H9 (cell line): ENCODE measurements at regions not wholly inside any gene's neighbourhood (a gene's known extent, or its start where the extent isn't known, plus 50 kb on each side); places are given as distances from the start of the nearest gene placed in this dataset.

Experiments
- DNase-seq: peaks from one replicate; pipeline ENCODE4 v3.0.0-alpha.2; 2017
- H2AFZ ChIP-seq: one replicate; pipeline ENCODE4 v1.6.1; 2013; ENCODE audit warnings: mild to moderate bottlenecking, low read length, control low read depth, moderate library complexity
- H2AK5ac ChIP-seq: 2 replicates; pipeline ENCODE4 v1.6.1; 2013; ENCODE audit warnings: low read length, control low read depth, mixed read lengths; ENCODE audit not compliant: insufficient read length
- H2BK120ac ChIP-seq: one replicate; pipeline ENCODE4 v1.6.1; 2013; ENCODE audit warnings: low read depth, mild to moderate bottlenecking, low read length, control low read depth, inconsistent platforms; ENCODE audit not compliant: poor library complexity, severe bottlenecking
- H2BK12ac ChIP-seq: 2 replicates; pipeline ENCODE4 v1.6.1; 2013; ENCODE audit warnings: low read length, control low read depth, mixed read lengths, low read depth; ENCODE audit not compliant: insufficient read length
- H2BK15ac ChIP-seq: 2 replicates; pipeline ENCODE4 v1.6.1; 2013; ENCODE audit warnings: low read depth, low read length, control low read depth
- H2BK20ac ChIP-seq: one replicate; pipeline ENCODE4 v1.6.1; 2013; ENCODE audit warnings: low read depth, mild to moderate bottlenecking, low read length, control low read depth, inconsistent platforms; ENCODE audit not compliant: poor library complexity, severe bottlenecking
- H2BK5ac ChIP-seq: 2 replicates; pipeline ENCODE4 v1.6.1; 2013; ENCODE audit warnings: low read length, control low read depth, mixed read lengths; ENCODE audit not compliant: insufficient read length
- H3K14ac ChIP-seq: 2 replicates; pipeline ENCODE4 v1.6.1; 2013; ENCODE audit warnings: low read length, control low read depth; ENCODE audit not compliant: insufficient read depth
- H3K18ac ChIP-seq: 2 replicates; pipeline ENCODE4 v1.6.1; 2013; ENCODE audit warnings: low read depth, mild to moderate bottlenecking, mixed read lengths, low read length, control low read depth; ENCODE audit not compliant: insufficient read length
- H3K23ac ChIP-seq: 2 replicates; pipeline ENCODE4 v1.6.1; 2013; ENCODE audit warnings: low read length, control low read depth, mixed read lengths, low read depth; ENCODE audit not compliant: insufficient read length
- H3K23me2 ChIP-seq: 2 replicates; pipeline ENCODE4 v1.6.1; 2013; ENCODE audit warnings: low read depth, mild to moderate bottlenecking, mixed read lengths, low read length, control low read depth; ENCODE audit not compliant: insufficient read length, poor library complexity, severe bottlenecking
- H3K27ac ChIP-seq: 2 replicates; pipeline ENCODE4 v1.5.1; 2013; ENCODE audit warnings: low read length, control low read depth, mixed read lengths, low read depth; ENCODE audit not compliant: insufficient read length
- H3K27me3 ChIP-seq: 2 replicates; pipeline ENCODE4 v1.6.1; 2013; ENCODE audit warnings: low read length, control low read depth, inconsistent platforms; ENCODE audit not compliant: insufficient read depth
- H3K4ac ChIP-seq: 2 replicates; pipeline ENCODE4 v1.6.1; 2013; ENCODE audit warnings: low read depth, mild to moderate bottlenecking, control low read depth, inconsistent platforms, low read length, moderate library complexity
- H3K4me1 ChIP-seq: 2 replicates; pipeline ENCODE4 v1.6.1; 2013; ENCODE audit warnings: low read length, control low read depth, inconsistent platforms; ENCODE audit not compliant: insufficient read depth
- H3K4me2 ChIP-seq: 2 replicates; pipeline ENCODE4 v1.6.1; 2013; ENCODE audit warnings: low read length, control low read depth, mixed read lengths; ENCODE audit not compliant: insufficient read length, insufficient read depth
- H3K56ac ChIP-seq: 2 replicates; pipeline ENCODE4 v1.6.1; 2013; ENCODE audit warnings: low read depth, mild to moderate bottlenecking, mixed read lengths, low read length, control low read depth; ENCODE audit not compliant: insufficient read length
- H3K79me1 ChIP-seq: 2 replicates; pipeline ENCODE4 v1.6.1; 2013; ENCODE audit warnings: low read depth, mild to moderate bottlenecking, moderate library complexity, low read length, control low read depth, inconsistent platforms; ENCODE audit not compliant: insufficient read depth, poor library complexity, severe bottlenecking
- H3K79me2 ChIP-seq: 2 replicates; pipeline ENCODE4 v1.6.1; 2013; ENCODE audit warnings: low read length, control low read depth, inconsistent platforms; ENCODE audit not compliant: insufficient read depth
- H3K9ac ChIP-seq: 2 replicates; pipeline ENCODE4 v1.6.1; 2013; ENCODE audit warnings: low read length, control low read depth, mixed read lengths; ENCODE audit not compliant: insufficient read length; ENCODE audit errors: extremely low read depth
- H3K9me3 ChIP-seq: one replicate; pipeline ENCODE4 v1.6.1; 2013; ENCODE audit warnings: low read depth, low read length, inconsistent platforms; ENCODE audit not compliant: control insufficient read depth
- H3T11ph ChIP-seq: one replicate; pipeline ENCODE4 v1.6.1; 2013; ENCODE audit warnings: mild to moderate bottlenecking, low read length, control low read depth, inconsistent platforms
- H4K20me1 ChIP-seq: one replicate; pipeline ENCODE4 v1.6.1; 2013; ENCODE audit not compliant: control insufficient read depth, insufficient read length, insufficient read depth
- H4K5ac ChIP-seq: 2 replicates; pipeline ENCODE4 v1.6.1; 2013; ENCODE audit warnings: low read depth, mild to moderate bottlenecking, mixed read lengths, low read length, control low read depth; ENCODE audit not compliant: insufficient read length
- H4K8ac ChIP-seq: replicated peaks from 2 replicates; pipeline ENCODE4 v1.6.1; 2013; ENCODE audit warnings: low read length, control low read depth, mixed read lengths, low read depth; ENCODE audit not compliant: insufficient read length
- H4K91ac ChIP-seq: 2 replicates; pipeline ENCODE4 v1.6.1; 2013; ENCODE audit warnings: low read depth, mild to moderate bottlenecking, moderate library complexity, mixed read lengths, low read length, control low read depth; ENCODE audit not compliant: insufficient read length
- H3K27ac Mint-ChIP-seq, 3 experiments: 2 replicates in 2 of 3; 3 replicates in 1 of 3; pipeline ENCODE4 v1.8.0; 2020 to 2021; ENCODE audit warnings: mixed read lengths in 3 of 3, mild to moderate bottlenecking in 1 of 3, moderate library complexity in 1 of 3
- H3K27me3 Mint-ChIP-seq: 2 replicates; pipeline ENCODE4 v1.8.0; 2021; ENCODE audit warnings: low read depth, mild to moderate bottlenecking, moderate library complexity, mixed read lengths
- H3K36me3 Mint-ChIP-seq, 3 experiments: 2 replicates in 2 of 3; 3 replicates in 1 of 3; pipeline ENCODE4 v1.8.0; 2020 to 2021; ENCODE audit warnings: low read depth in 3 of 3, mixed read lengths in 3 of 3; ENCODE audit not compliant: insufficient read depth in 1 of 3
- H3K4me1 Mint-ChIP-seq, 2 experiments: 2 replicates each; pipeline ENCODE4 v1.8.0; 2020; ENCODE audit warnings: mixed read lengths in 2 of 2
- H3K4me3 Mint-ChIP-seq, 2 experiments: 2 replicates in 1 of 2; 3 replicates in 1 of 2; pipeline ENCODE4 v1.8.0; 2020 to 2021; ENCODE audit warnings: mild to moderate bottlenecking in 2 of 2, mixed read lengths in 2 of 2, moderate library complexity in 1 of 2
- H3K9me3 Mint-ChIP-seq, 2 experiments: 2 replicates in 1 of 2; 3 replicates in 1 of 2; pipeline ENCODE4 v1.8.0; 2020; ENCODE audit warnings: mild to moderate bottlenecking in 2 of 2, mixed read lengths in 2 of 2, moderate library complexity in 1 of 2
- CTCF ChIP-seq: fragments of 200-600 bp; sonication (generic); conservative IDR thresholded peaks from 3 replicates; pipeline ENCODE4 v1.8.0; 2021; ENCODE audit warnings: antibody characterized with exemption, mild to moderate bottlenecking
- WGBS: extraction: QIAGEN DNeasy Blood & Tissue Kit; methylation state at CpG from one replicate; pipeline ENCODE4 v1.1.7; 2013; ENCODE audit warnings: missing lambda C conversion rate, low lambda C conversion rate, mixed read lengths; ENCODE audit not compliant: insufficient read length; ENCODE audit errors: extremely low coverage; 5-methylcytosine and 5-hydroxymethylcytosine counted together

GRCh38 chr4:54372951-54373350 lies 143.9 kb downstream of the PDGFRA start:
- no peaks in the 10 kb centered on the region for H4K20me1 ChIP-seq
- no peak overlapping the region for H3K9ac ChIP-seq
- no peak overlapping the region for H2BK15ac ChIP-seq
- H3K27ac Mint-ChIP-seq: no peak overlapping the region
- H3K18ac ChIP-seq: no peak overlapping the region
- H2BK120ac ChIP-seq: no peak overlapping the region
- H3K27me3 Mint-ChIP-seq: no peaks in the 10 kb centered on the region; the same call in 1 of the 2 replicates
- H3K4ac ChIP-seq: no peak overlapping the region
- no peaks in the 10 kb centered on the region for H3K36me3 Mint-ChIP-seq
- no peak overlapping the region for H4K8ac ChIP-seq
- WGBS: no CpG with 5 or more reads among the region's 2 CpGs
- H2BK12ac ChIP-seq: no peak overlapping the region
- peaks cover 10 to 12% of the 10 kb centered on the region in 2 experiments for H3K4me1 Mint-ChIP-seq
- no peak overlapping the region for H2AFZ ChIP-seq
- no peak overlapping the region for H4K91ac ChIP-seq
- no peak for TF ChIP-seq CTCF
- no peaks in the 10 kb centered on the region for H3K4me1 ChIP-seq
- no peak overlapping the region for H2BK20ac ChIP-seq
- no peak overlapping the region for H3K27ac ChIP-seq
- H2AK5ac ChIP-seq: no peak overlapping the region
- no peaks in the 10 kb centered on the region for H3K23me2 ChIP-seq
- H3T11ph ChIP-seq: no peak overlapping the region
- H3K9me3 Mint-ChIP-seq: no peaks in the 10 kb centered on the region
- no peak overlapping the region for H3K23ac ChIP-seq
- no peak for DNase-seq
- H3K79me1 ChIP-seq: no peaks in the 10 kb centered on the region
- H3K79me2 ChIP-seq: no peaks in the 10 kb centered on the region
- no peaks in the 10 kb centered on the region for H3K9me3 ChIP-seq
- no peak overlapping the region for H3K4me3 Mint-ChIP-seq
- H3K4me2 ChIP-seq: no peak overlapping the region
- H2BK5ac ChIP-seq: no peak overlapping the region
- H3K56ac ChIP-seq: no peak overlapping the region
- no peaks in the 10 kb centered on the region for H3K27me3 ChIP-seq
- H3K14ac ChIP-seq: no peak overlapping the region
- H4K5ac ChIP-seq: no peak overlapping the region
